Neural progenitor cell (in vitro differentiated cells): ENCODE measurements at regions not wholly inside any gene's neighbourhood (a gene's known extent, or its start where the extent isn't known, plus 50 kb on each side); places are given as distances from the start of the nearest gene placed in this dataset.

ENCODE experiments used
- DNase-seq: peaks from one replicate; pipeline ENCODE4 v3.0.0-alpha.2; 2016; ENCODE audit warnings: low spot score
- H2AFZ ChIP-seq: fragments of 200-600 bp; sonication (generic); replicated peaks from 2 replicates; pipeline ENCODE4 v1.6.1; 2016; ENCODE audit warnings: antibody characterized with exemption
- H3F3A ChIP-seq: fragments of 200-600 bp; sonication (generic); 2 replicates; pipeline ENCODE4 v1.6.1; 2016; ENCODE audit warnings: antibody characterized with exemption, low read depth
- H3K27ac ChIP-seq: fragments of 200-600 bp; sonication (generic); 2 replicates; pipeline ENCODE4 v1.5.1; 2016; ENCODE audit warnings: mild to moderate bottlenecking
- H3K27me3 ChIP-seq: fragments of 200-600 bp; sonication (generic); 2 replicates; pipeline ENCODE4 v1.6.1; 2016; ENCODE audit warnings: mild to moderate bottlenecking, moderate library complexity
- H3K36me3 ChIP-seq: fragments of 200-600 bp; sonication (generic); 2 replicates; pipeline ENCODE4 v1.5.1; 2016
- H3K4me1 ChIP-seq: fragments of 200-600 bp; sonication (generic); 2 replicates; pipeline ENCODE4 v1.6.1; 2016; ENCODE audit warnings: mixed run types
- H3K4me2 ChIP-seq: fragments of 200-600 bp; sonication (generic); 2 replicates; pipeline ENCODE4 v1.6.1; 2016
- H3K4me3 ChIP-seq: fragments of 200-600 bp; sonication (generic); 2 replicates; pipeline ENCODE4 v1.5.1; 2016
- H3K79me2 ChIP-seq: fragments of 200-600 bp; sonication (generic); 2 replicates; pipeline ENCODE4 v1.6.1; 2016; ENCODE audit warnings: low read depth
- H3K9ac ChIP-seq: fragments of 200-600 bp; sonication (generic); 2 replicates; pipeline ENCODE4 v1.6.1; 2016
- H3K9me3 ChIP-seq: fragments of 200-600 bp; sonication (generic); 2 replicates; pipeline ENCODE4 v1.5.1; 2016; ENCODE audit warnings: low read depth
- H4K20me1 ChIP-seq: fragments of 200-600 bp; sonication (generic); 2 replicates; pipeline ENCODE4 v1.6.1; 2016; ENCODE audit warnings: low read depth
- H3K27ac Mint-ChIP-seq: 3 replicates; pipeline ENCODE4 v1.8.0; 2021; ENCODE audit warnings: mixed read lengths
- H3K27me3 Mint-ChIP-seq: 2 replicates; pipeline ENCODE4 v1.8.0; 2022; ENCODE audit warnings: low read depth, mild to moderate bottlenecking, inconsistent platforms, moderate library complexity, mixed read lengths; ENCODE audit not compliant: insufficient read depth
- H3K36me3 Mint-ChIP-seq: 3 replicates; pipeline ENCODE4 v1.8.0; 2021; ENCODE audit warnings: mixed read lengths
- H3K4me1 Mint-ChIP-seq: 3 replicates; pipeline ENCODE4 v1.8.0; 2021; ENCODE audit warnings: mixed read lengths
- H3K4me3 Mint-ChIP-seq: 3 replicates; pipeline ENCODE4 v1.8.0; 2021; ENCODE audit warnings: mild to moderate bottlenecking, moderate library complexity, mixed read lengths
- H3K9me3 Mint-ChIP-seq: 3 replicates; pipeline ENCODE4 v1.8.0; 2020; ENCODE audit warnings: mixed read lengths
- EZH2 ChIP-seq: fragments of 200-600 bp; sonication (generic); IDR thresholded peaks from 2 replicates; pipeline ENCODE4 v1.6.1; 2017; ENCODE audit warnings: antibody characterized with exemption, mild to moderate bottlenecking, moderate library complexity
- EZH2phosphoT487 ChIP-seq: fragments of 200-600 bp; sonication (generic); IDR thresholded peaks from 2 replicates; pipeline ENCODE4 v1.6.1; 2017; ENCODE audit warnings: antibody characterized with exemption
- TF ChIP-seq, protein P1 (sequence below): fragments of 200-600 bp; sonication (generic); IDR thresholded peaks from 2 replicates; pipeline ENCODE4 v1.5.1; 2017; ENCODE audit warnings: antibody characterized with exemption, mild to moderate bottlenecking

- Histone ChIP-seq H3K79me2 (no peaks in the 10 kb centered on the region), H3K4me2 (no peak overlapping the region), H3K9me3 (no peaks in the 10 kb centered on the region), H3K27me3 (no peaks in the 10 kb centered on the region), H4K20me1 (no peaks in the 10 kb centered on the region), H3K9ac (no peak overlapping the region), H3K27ac (no peak overlapping the region), H3K4me3 (no peak overlapping the region), H3K4me1 (peaks cover 2% of the 10 kb centered on the region), H3K36me3 (no peaks in the 10 kb centered on the region), H3F3A (peaks cover 4% of the 10 kb centered on the region), H2AFZ (no peak overlapping the region)
- Mint-ChIP-seq H3K36me3 (no peaks in the 10 kb centered on the region), H3K27me3 (peaks cover 12% of the 10 kb centered on the region), H3K4me1 (peaks cover 30% of the 10 kb centered on the region), H3K9me3 (no peaks in the 10 kb centered on the region), H3K4me3 (no peak overlapping the region), H3K27ac (no peak overlapping the region)
- no peak for DNase-seq
- TF ChIP-seq EZH2, result no peak
- TF ChIP-seq, protein P1, sequence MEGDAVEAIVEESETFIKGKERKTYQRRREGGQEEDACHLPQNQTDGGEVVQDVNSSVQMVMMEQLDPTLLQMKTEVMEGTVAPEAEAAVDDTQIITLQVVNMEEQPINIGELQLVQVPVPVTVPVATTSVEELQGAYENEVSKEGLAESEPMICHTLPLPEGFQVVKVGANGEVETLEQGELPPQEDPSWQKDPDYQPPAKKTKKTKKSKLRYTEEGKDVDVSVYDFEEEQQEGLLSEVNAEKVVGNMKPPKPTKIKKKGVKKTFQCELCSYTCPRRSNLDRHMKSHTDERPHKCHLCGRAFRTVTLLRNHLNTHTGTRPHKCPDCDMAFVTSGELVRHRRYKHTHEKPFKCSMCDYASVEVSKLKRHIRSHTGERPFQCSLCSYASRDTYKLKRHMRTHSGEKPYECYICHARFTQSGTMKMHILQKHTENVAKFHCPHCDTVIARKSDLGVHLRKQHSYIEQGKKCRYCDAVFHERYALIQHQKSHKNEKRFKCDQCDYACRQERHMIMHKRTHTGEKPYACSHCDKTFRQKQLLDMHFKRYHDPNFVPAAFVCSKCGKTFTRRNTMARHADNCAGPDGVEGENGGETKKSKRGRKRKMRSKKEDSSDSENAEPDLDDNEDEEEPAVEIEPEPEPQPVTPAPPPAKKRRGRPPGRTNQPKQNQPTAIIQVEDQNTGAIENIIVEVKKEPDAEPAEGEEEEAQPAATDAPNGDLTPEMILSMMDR, result no peak
- TF ChIP-seq EZH2phosphoT487, result no peak
These were observed 92.4 kb upstream of the HES1 start for GRCh38 chr3:194043516-194043915.

GRCh38 chr3:194045289-194045688 lies 90.7 kb upstream of the HES1 start:
- H3K4me1 ChIP-seq, result no peaks in the 10 kb centered on the region
- H3K4me1 Mint-ChIP-seq, result peaks cover 26% of the 10 kb centered on the region
- H3K9me3 Mint-ChIP-seq, result peaks cover 3% of the 10 kb centered on the region
- peaks cover under 1% of the 10 kb centered on the region for H3K9me3 ChIP-seq
- H3K79me2 ChIP-seq, result no peaks in the 10 kb centered on the region
- H3F3A ChIP-seq, result no peaks in the 10 kb centered on the region
- no peaks in the 10 kb centered on the region for H4K20me1 ChIP-seq
- no peak overlapping the region for H3K4me2 ChIP-seq
- H3K9ac ChIP-seq, result no peak overlapping the region
- DNase-seq, result no peak
- H3K36me3 ChIP-seq, result no peaks in the 10 kb centered on the region
- H3K4me3 Mint-ChIP-seq, result no peak overlapping the region
- TF ChIP-seq EZH2 (no peak), EZH2phosphoT487 (no peak)
- TF ChIP-seq, protein P1, result no peak
- peaks cover 12% of the 10 kb centered on the region for H3K27me3 Mint-ChIP-seq
- H3K27me3 ChIP-seq, result no peaks in the 10 kb centered on the region
- no peaks in the 10 kb centered on the region for H3K36me3 Mint-ChIP-seq
- H2AFZ ChIP-seq, result no peak overlapping the region
- no peak overlapping the region for H3K27ac ChIP-seq
- H3K27ac Mint-ChIP-seq, result peak overlapping the region; percentile 4
- H3K4me3 ChIP-seq, result no peak overlapping the region

GRCh38 chr3:194045919-194046318 lies 90.0 kb upstream of the HES1 start:
- H3K9ac ChIP-seq, result no peak overlapping the region
- H3K27me3 ChIP-seq, result no peaks in the 10 kb centered on the region
- no peak overlapping the region for H2AFZ ChIP-seq
- no peaks in the 10 kb centered on the region for H3K79me2 ChIP-seq
- H3K4me1 Mint-ChIP-seq, result peaks cover 24% of the 10 kb centered on the region
- no peak for DNase-seq
- no peaks in the 10 kb centered on the region for H4K20me1 ChIP-seq
- H3K36me3 ChIP-seq, result no peaks in the 10 kb centered on the region
- no peaks in the 10 kb centered on the region for H3K4me1 ChIP-seq
- H3K4me3 Mint-ChIP-seq, result no peak overlapping the region
- no peaks in the 10 kb centered on the region for H3F3A ChIP-seq
- H3K9me3 ChIP-seq, result peaks cover 6% of the 10 kb centered on the region
- H3K27ac ChIP-seq, result no peak overlapping the region
- TF ChIP-seq, protein P1, result no peak
- TF ChIP-seq EZH2phosphoT487 (no peak), EZH2 (no peak)
- peaks cover 9% of the 10 kb centered on the region for H3K9me3 Mint-ChIP-seq
- no peak overlapping the region for H3K4me2 ChIP-seq
- peaks cover 3% of the 10 kb centered on the region for H3K36me3 Mint-ChIP-seq
- no peak overlapping the region for H3K27ac Mint-ChIP-seq
- H3K4me3 ChIP-seq, result no peak overlapping the region
- peaks cover 11% of the 10 kb centered on the region for H3K27me3 Mint-ChIP-seq
